ENCODE measurements at regions not wholly inside any gene's neighbourhood (a gene's known extent, or its start where the extent isn't known, plus 50 kb on each side); places are given as distances from the start of the nearest gene placed in this dataset.

- CTCF ChIA-PET, result no interaction called here
Measured at GRCh38 chr2:128427413-128427755, 108.7 kb upstream of the HS6ST1 start.

GRCh38 chr2:128428415-128428814, 109.7 kb upstream of the HS6ST1 start:
- intact Hi-C loops (cut with DNase I, micrococcal nuclease), result no loop called here
- no peaks in the 10 kb centered on the region for H3K4me1 ChIP-seq (ENCODE audit: insufficient read depth, low read length)
- peaks cover 0 to 3% of the 10 kb centered on the region in 2 experiments for H3K9me3 ChIP-seq (ENCODE audit: control insufficient read depth in 1 of 2, insufficient read depth in 1 of 2, low read length in 2 of 2)
- TF ChIP-seq CTCF (IDR thresholded peaks at IDR 0.05), result no peak
- peaks cover 3% of the 10 kb centered on the region for H3K9me3 Mint-ChIP-seq
- H3K4me3 ChIP-seq (ENCODE audit: low read length), result no peak overlapping the region
- H3K27ac ChIP-seq (ENCODE audit: low read depth in 1 of 2, low read length in 2 of 2), result no peak overlapping the region
- ChIA-PET CTCF (no interaction called here), POLR2A (no interaction called here)
- DNase-seq (no peak), ATAC-seq (ENCODE audit: poor library complexity) (no peak)
- no peak overlapping the region for H3K27ac Mint-ChIP-seq
- H3K36me3 Mint-ChIP-seq (ENCODE audit: low read depth), result no peaks in the 10 kb centered on the region
- H3K4me1 Mint-ChIP-seq (ENCODE audit: low read depth), result no peaks in the 10 kb centered on the region
- H3K36me3 ChIP-seq (ENCODE audit: insufficient read depth, low read length), result no peaks in the 10 kb centered on the region
- no peaks in the 10 kb centered on the region for H3K27me3 Mint-ChIP-seq
- H3K4me3 Mint-ChIP-seq, result no peak overlapping the region
- H3K27me3 ChIP-seq (ENCODE audit: control insufficient read depth in 1 of 2, insufficient read depth in 2 of 2, low read length in 2 of 2), result no peaks in the 10 kb centered on the region

More at GRCh38 chr2:128427413-128427755, 108.7 kb upstream of the HS6ST1 start:
- intact Hi-C loops (cut with DNase I, micrococcal nuclease), result loop anchor here in 1 of 2 experiments (2.0 kb wide), 1 partner anchor 65 kb away; no protein-coding TSS in a partner anchor
- POLR2A ChIA-PET, result no interaction called here
- no peak overlapping the region for H3K4me3 Mint-ChIP-seq
- peaks cover 3% of the 10 kb centered on the region for H3K9me3 Mint-ChIP-seq
- no peaks in the 10 kb centered on the region for H3K4me1 ChIP-seq (ENCODE audit: insufficient read depth, low read length)
- ATAC-seq (ENCODE audit: poor library complexity) (no peak), DNase-seq (peak in 1 of 14 experiments; percentile 7)
- H3K4me3 ChIP-seq (ENCODE audit: low read length), result no peak overlapping the region
- no peaks in the 10 kb centered on the region for H3K27me3 Mint-ChIP-seq
- H3K4me1 Mint-ChIP-seq (ENCODE audit: low read depth), result no peaks in the 10 kb centered on the region
- no peaks in the 10 kb centered on the region for H3K27me3 ChIP-seq (ENCODE audit: control insufficient read depth in 1 of 2, insufficient read depth in 2 of 2, low read length in 2 of 2)
- H3K36me3 Mint-ChIP-seq (ENCODE audit: low read depth), result no peaks in the 10 kb centered on the region
- no peak overlapping the region for H3K27ac Mint-ChIP-seq
- H3K36me3 ChIP-seq (ENCODE audit: insufficient read depth, low read length), result no peaks in the 10 kb centered on the region
- no peak for TF ChIP-seq CTCF (IDR thresholded peaks at IDR 0.05)
- no peak overlapping the region for H3K27ac ChIP-seq (ENCODE audit: low read depth in 1 of 2, low read length in 2 of 2)
- peaks cover 0 to 3% of the 10 kb centered on the region in 2 experiments for H3K9me3 ChIP-seq (ENCODE audit: control insufficient read depth in 1 of 2, insufficient read depth in 1 of 2, low read length in 2 of 2)

- no peak overlapping the region for H3K27ac Mint-ChIP-seq
- CTCF ChIA-PET, result no interaction called here
- peaks cover 10% of the 10 kb centered on the region for H3K27me3 Mint-ChIP-seq
- DNase-seq, result no peak
- no peaks in the 10 kb centered on the region for H3K36me3 ChIP-seq (ENCODE audit: insufficient read depth, low read length)
- H3K4me1 ChIP-seq (ENCODE audit: insufficient read depth, low read length), result no peaks in the 10 kb centered on the region
- no peak overlapping the region for H3K4me3 ChIP-seq (ENCODE audit: low read length)
- POLR2A ChIA-PET, result no interaction called here
- H3K9me3 ChIP-seq (ENCODE audit: control insufficient read depth in 1 of 2, insufficient read depth in 1 of 2, low read length in 2 of 2), result peaks cover 0 to 5% of the 10 kb centered on the region in 2 experiments
- H3K4me3 Mint-ChIP-seq, result no peak overlapping the region
- intact Hi-C loops (cut with DNase I, micrococcal nuclease), result no loop called here
- no peak for ATAC-seq (ENCODE audit: poor library complexity)
- no peak overlapping the region for H3K27ac ChIP-seq (ENCODE audit: low read depth in 1 of 2, low read length in 2 of 2)
- H3K36me3 Mint-ChIP-seq (ENCODE audit: low read depth), result no peaks in the 10 kb centered on the region
- TF ChIP-seq CTCF (IDR thresholded peaks at IDR 0.05), result no peak
- H3K4me1 Mint-ChIP-seq (ENCODE audit: low read depth), result no peaks in the 10 kb centered on the region
- H3K9me3 Mint-ChIP-seq, result peaks cover 3% of the 10 kb centered on the region
- H3K27me3 ChIP-seq (ENCODE audit: control insufficient read depth in 1 of 2, insufficient read depth in 2 of 2, low read length in 2 of 2), result no peaks in the 10 kb centered on the region
Measured at GRCh38 chr2:128432423-128432822, 113.8 kb upstream of the HS6ST1 start.

All from CD4-positive, alpha-beta T cell (primary cell).